GM12891 (cell line): ENCODE measurements at regions not wholly inside any gene's neighbourhood (a gene's known extent, or its start where the extent isn't known, plus 50 kb on each side); places are given as distances from the start of the nearest gene placed in this dataset.

ENCODE experiments used
- POLR2A ChIP-seq: IDR thresholded peaks from 2 replicates; pipeline ENCODE4 v1.6.1; 2011; ENCODE audit warnings: low read depth, low read length, control low read depth
- POLR2AphosphoS5 ChIP-seq: IDR thresholded peaks from 2 replicates; pipeline ENCODE4 v1.6.1; 2011; ENCODE audit warnings: low read depth, low read length, control low read depth

DNA sequence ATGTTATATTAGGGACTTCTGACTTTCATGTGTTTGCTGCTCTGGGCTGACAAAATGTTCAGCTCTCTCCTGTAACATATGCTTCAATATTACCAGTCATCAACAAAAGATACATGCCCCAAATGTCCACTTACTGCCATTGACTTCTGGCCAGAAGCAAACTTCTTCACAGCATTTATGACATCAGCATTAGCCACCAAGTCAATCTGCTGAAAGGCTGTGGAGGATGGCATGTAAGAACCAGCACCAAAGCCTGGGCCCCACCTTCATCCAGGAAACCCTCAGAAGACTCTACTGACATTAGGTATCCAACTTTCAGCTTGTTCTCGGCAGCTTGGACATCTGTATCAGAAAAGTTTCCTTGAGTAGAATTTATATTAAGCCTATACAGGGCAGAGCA is 595.5 kb downstream of the COL12A1 start:
- TF ChIP-seq POLR2A (no peak), POLR2AphosphoS5 (no peak)
